ENCODE measurements at regions not wholly inside any gene's neighbourhood (a gene's known extent, or its start where the extent isn't known, plus 50 kb on each side); places are given as distances from the start of the nearest gene placed in this dataset.

- TF ChIP-seq CTCF (IDR thresholded peaks at IDR 0.05) (no peak), POLR2AphosphoS5 (IDR thresholded peaks at IDR 0.05) (no peak)
These were observed 94.9 kb downstream of the CEBPB start for GRCh38 chr20:50285376-50286173.

Data from esophagus muscularis mucosa (tissue), 3 donors.